ENCODE measurements at regions not wholly inside any gene's neighbourhood (a gene's known extent, or its start where the extent isn't known, plus 50 kb on each side); places are given as distances from the start of the nearest gene placed in this dataset.

- H3K9me3 ChIP-seq (ENCODE audit: control insufficient read depth, insufficient read depth, low read length), result no peaks in the 10 kb centered on the region
- ATAC-seq (ENCODE audit: low read depth), result no peak
- H2AK5ac ChIP-seq (ENCODE audit: low read depth, low read length), result no peak overlapping the region
- POLR2A ChIA-PET (ENCODE audit: unreplicated experiment), result no interaction called here
- intact Hi-C loops (cut with micrococcal nuclease) (no loop called here), in situ Hi-C loops (cut with MboI; ENCODE audit: low sequenced_read_pairs) (no loop called here), dilution Hi-C loops (cut with HindIII; ENCODE audit: low sequenced_read_pairs, unreplicated experiment) (no loop called here)
- H4K91ac ChIP-seq (ENCODE audit: insufficient read depth, low read depth, low read length), result no peak overlapping the region
- H3K56ac ChIP-seq (ENCODE audit: extremely low read depth, insufficient read depth, low read length), result no peak overlapping the region
- no peak overlapping the region for H4K5ac ChIP-seq (ENCODE audit: low read depth, low read length)
- no peak overlapping the region for H3K18ac ChIP-seq (ENCODE audit: low read depth, low read length)
- CTCF ChIA-PET, result no interaction called here
- H3K4me2 ChIP-seq (ENCODE audit: low read depth, low read length), result no peak overlapping the region
- DNase-seq, result peak; percentile 17
- H3K27me3 ChIP-seq (ENCODE audit: control insufficient read depth, insufficient read depth, low read length), result no peaks in the 10 kb centered on the region
- H3K4me1 ChIP-seq (ENCODE audit: control insufficient read depth, insufficient read depth, low read length), result no peaks in the 10 kb centered on the region
- TF ChIP-seq MAFK (IDR thresholded peaks at IDR 0.05; ENCODE audit: low read depth, low read length) (no peak), RFX5 (IDR thresholded peaks at IDR 0.05; ENCODE audit: low read depth, low read length) (no peak), MAZ (IDR thresholded peaks at IDR 0.05; ENCODE audit: borderline replicate concordance, low read depth, low read length) (no peak), NFE2L2 (IDR thresholded peaks at IDR 0.05; ENCODE audit: low read depth, low read length) (no peak), RAD21 (IDR thresholded peaks at IDR 0.05; ENCODE audit: low read length) (no peak), MXI1 (IDR thresholded peaks at IDR 0.05; ENCODE audit: borderline replicate concordance, low read depth, low read length) (no peak), CTCF (conservative IDR thresholded peaks at IDR 0.05; ENCODE audit: low read depth, low read length) (no peak), BHLHE40 (IDR thresholded peaks at IDR 0.05; ENCODE audit: low read depth, low read length) (no peak), CEBPB (IDR thresholded peaks at IDR 0.05; ENCODE audit: low read depth, low read length) (no peak), USF2 (IDR thresholded peaks at IDR 0.05; ENCODE audit: low read depth, low read length) (no peak), RCOR1 (IDR thresholded peaks at IDR 0.05; ENCODE audit: insufficient replicate concordance, low read length) (no peak), SMC3 (IDR thresholded peaks at IDR 0.05; ENCODE audit: low read depth, low read length) (no peak), POLR2A (IDR thresholded peaks at IDR 0.05; ENCODE audit: low read depth, low read length) (no peak), FOS (IDR thresholded peaks at IDR 0.05; ENCODE audit: low read depth, low read length) (no peak), ELK1 (IDR thresholded peaks at IDR 0.05; ENCODE audit: borderline replicate concordance, low read depth, low read length) (no peak), CHD1 (IDR thresholded peaks at IDR 0.05; ENCODE audit: low read depth, low read length) (no peak)
- no peak overlapping the region for H2BK120ac ChIP-seq (ENCODE audit: low read depth, low read length)
- H3K9ac ChIP-seq (ENCODE audit: low read depth, low read length), result no peak overlapping the region
- H4K20me1 ChIP-seq (ENCODE audit: insufficient read depth, low read length), result no peaks in the 10 kb centered on the region
- no peak overlapping the region for H2BK20ac ChIP-seq (ENCODE audit: low read depth, low read length)
- H2BK5ac ChIP-seq (ENCODE audit: low read depth, low read length, poor library complexity, severe bottlenecking), result no peak overlapping the region
- H3K36me3 ChIP-seq (ENCODE audit: control insufficient read depth, insufficient read depth, low read length), result no peaks in the 10 kb centered on the region
- no peak overlapping the region for H2AK9ac ChIP-seq (replicated peaks; ENCODE audit: low read depth, low read length, poor library complexity)
- no peak overlapping the region for H3K23ac ChIP-seq (ENCODE audit: low read depth, low read length)
- H3K4ac ChIP-seq (ENCODE audit: low read depth, low read length), result no peak overlapping the region
- H2AFZ ChIP-seq (replicated peaks; ENCODE audit: low read length, poor library complexity), result no peak overlapping the region
- WGBS, 2 experiments (ENCODE audit: extremely low coverage in 2 of 2, insufficient read length in 1 of 2), result no CpG with 5 or more reads among the region's 5 CpGs
- no peak overlapping the region for H3K4me3 ChIP-seq (ENCODE audit: insufficient read depth, low read depth, low read length)
- no peaks in the 10 kb centered on the region for H3K79me1 ChIP-seq (ENCODE audit: low read depth in 1 of 2, low read length in 2 of 2)
- no TSS peak for BruUV-seq (replicated peaks)
- no peak overlapping the region for H3K27ac ChIP-seq (ENCODE audit: insufficient read depth, low read length)
- no peak overlapping the region for H3K14ac ChIP-seq (replicated peaks; ENCODE audit: low read depth, low read length)
- no peak overlapping the region for H4K8ac ChIP-seq (ENCODE audit: low read depth in 2 of 2, low read length in 2 of 2)
- H2BK15ac ChIP-seq (ENCODE audit: low read depth, low read length), result no peak overlapping the region
- no peaks in the 10 kb centered on the region for H3K9me1 ChIP-seq (ENCODE audit: insufficient read depth, low read length)
Observed at GRCh38 chr6:19705606-19706005, 131.6 kb upstream of the ID4 start.

Data from IMR-90 (cell line).